AG09309 (cell line): ENCODE measurements at regions not wholly inside any gene's neighbourhood (a gene's known extent, or its start where the extent isn't known, plus 50 kb on each side); places are given as distances from the start of the nearest gene placed in this dataset.

ENCODE experiments used
- DNase-seq: peaks from one replicate; pipeline ENCODE4 v3.0.0-alpha.2; 2010; ENCODE audit warnings: low read depth
- H3K4me3 ChIP-seq: 2 replicates; pipeline ENCODE4 v1.5.1; 2011; ENCODE audit warnings: mild to moderate bottlenecking, low read depth, low read length, moderate library complexity; ENCODE audit not compliant: control insufficient read depth
- TF ChIP-seq, protein P1 (sequence below): IDR thresholded peaks from 2 replicates; pipeline ENCODE4 v1.5.1; 2011; ENCODE audit warnings: mild to moderate bottlenecking, low read depth, low read length, inconsistent platforms; ENCODE audit not compliant: insufficient read depth, control insufficient read depth; ENCODE audit errors: missing control alignments

DNA sequence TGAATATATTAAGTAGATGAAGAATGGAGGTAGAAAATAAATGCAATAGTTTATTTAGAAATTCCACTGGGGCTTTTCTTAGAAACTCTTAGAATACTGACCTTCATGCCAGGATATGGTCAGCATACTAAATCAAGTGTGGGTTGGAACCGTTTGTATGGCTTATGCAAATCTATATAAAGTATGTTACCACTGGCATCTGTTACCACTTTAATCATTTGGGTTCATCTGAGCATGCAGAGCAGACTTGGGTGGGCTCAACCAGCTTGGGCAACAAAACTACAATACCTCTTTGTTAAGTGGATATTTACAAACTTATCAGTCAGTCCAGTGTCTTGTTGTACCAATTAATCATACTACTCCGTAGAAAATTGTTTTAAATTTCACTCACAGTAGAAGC lies 125.8 kb downstream of the CRPPA start:
- TF ChIP-seq, protein P1, sequence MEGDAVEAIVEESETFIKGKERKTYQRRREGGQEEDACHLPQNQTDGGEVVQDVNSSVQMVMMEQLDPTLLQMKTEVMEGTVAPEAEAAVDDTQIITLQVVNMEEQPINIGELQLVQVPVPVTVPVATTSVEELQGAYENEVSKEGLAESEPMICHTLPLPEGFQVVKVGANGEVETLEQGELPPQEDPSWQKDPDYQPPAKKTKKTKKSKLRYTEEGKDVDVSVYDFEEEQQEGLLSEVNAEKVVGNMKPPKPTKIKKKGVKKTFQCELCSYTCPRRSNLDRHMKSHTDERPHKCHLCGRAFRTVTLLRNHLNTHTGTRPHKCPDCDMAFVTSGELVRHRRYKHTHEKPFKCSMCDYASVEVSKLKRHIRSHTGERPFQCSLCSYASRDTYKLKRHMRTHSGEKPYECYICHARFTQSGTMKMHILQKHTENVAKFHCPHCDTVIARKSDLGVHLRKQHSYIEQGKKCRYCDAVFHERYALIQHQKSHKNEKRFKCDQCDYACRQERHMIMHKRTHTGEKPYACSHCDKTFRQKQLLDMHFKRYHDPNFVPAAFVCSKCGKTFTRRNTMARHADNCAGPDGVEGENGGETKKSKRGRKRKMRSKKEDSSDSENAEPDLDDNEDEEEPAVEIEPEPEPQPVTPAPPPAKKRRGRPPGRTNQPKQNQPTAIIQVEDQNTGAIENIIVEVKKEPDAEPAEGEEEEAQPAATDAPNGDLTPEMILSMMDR, result no peak
- H3K4me3 ChIP-seq, result no peak overlapping the region
- no peak for DNase-seq

DNA sequence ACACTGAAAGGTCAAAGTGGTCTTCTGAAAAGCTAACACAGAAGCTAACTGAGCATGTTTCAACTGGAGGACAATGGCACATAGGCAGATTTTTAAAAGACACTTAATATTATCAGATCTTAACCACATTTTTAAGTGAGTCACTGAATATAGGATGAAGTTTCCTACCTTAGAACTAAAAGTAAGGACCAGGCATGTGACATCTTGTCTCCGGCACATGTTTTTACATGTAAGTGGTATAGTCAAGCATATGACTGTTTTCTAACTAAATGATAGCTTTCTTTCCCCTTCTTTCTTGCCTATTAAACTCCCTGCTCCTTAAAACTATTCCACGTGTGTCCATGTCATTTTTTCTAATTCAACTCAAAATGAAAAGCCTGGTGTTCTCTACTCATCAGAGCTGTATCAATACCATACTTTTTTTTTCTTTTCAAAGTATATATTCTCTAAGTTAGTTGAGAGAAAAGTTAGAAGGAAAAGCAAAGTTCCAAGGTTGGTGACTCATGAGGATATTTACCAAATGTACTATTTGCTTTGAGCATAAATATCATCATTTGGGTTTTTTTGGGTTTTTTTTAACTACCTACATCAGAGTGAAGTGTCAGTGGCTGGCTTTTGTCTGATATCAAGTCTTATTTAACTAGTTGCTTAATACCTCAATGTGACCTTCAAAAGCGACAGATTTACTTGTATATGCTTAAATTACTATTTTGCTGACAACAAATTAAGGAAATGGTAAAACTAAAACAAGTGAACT lies 127.5 kb downstream of the CRPPA start:
- H3K4me3 ChIP-seq, result no peak overlapping the region
- TF ChIP-seq, protein P1, result no peak
- no peak for DNase-seq

DNA sequence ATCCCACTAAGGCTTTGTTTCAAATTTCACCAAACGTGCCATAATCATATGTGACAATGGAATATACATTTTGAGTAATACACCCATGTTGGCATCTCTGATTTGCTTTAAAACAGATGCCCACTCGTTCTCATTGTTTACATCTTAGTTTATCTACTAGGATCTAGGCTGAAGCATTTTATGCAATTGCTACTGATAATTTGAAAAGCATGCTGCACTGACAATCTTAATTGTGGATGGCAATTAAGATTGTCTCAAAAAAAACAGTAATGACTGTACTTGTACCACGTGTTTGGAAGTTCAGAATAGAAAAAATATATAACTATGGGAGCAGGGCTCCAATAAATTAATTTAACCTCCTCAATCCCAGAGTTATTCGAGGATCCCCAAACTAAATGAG lies 136.8 kb downstream of the CRPPA start:
- TF ChIP-seq, protein P1, result no peak
- no peak for DNase-seq
- no peak overlapping the region for H3K4me3 ChIP-seq

DNA sequence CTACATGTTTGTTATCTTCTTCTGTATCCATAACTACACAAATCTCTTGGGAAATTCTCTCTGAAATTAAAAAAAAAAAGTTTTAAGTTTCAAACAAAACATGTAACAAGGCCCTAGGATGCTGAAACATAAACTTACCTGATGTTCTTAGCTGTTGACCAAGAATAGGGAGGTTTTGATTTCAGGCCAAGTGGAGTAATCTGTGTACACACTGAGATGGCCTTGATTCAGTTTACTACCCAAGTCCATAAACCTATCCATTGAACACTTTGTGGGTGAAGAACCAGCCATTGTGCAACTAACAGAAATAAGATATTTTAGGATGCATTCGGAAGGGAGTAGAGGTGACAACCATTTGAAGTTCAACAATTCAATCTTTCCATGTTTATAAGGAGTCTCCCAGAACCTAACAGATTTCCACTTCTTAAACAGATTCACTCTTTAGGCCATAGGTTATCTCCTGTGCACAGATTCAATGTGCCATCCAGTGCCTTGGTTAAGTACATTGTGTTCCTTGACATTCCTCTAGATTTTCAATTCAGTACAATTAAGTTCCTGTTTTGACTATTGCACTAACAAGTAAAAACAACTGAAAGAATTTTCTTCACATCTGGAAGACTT lies 143.1 kb downstream of the CRPPA start:
- DNase-seq, result no peak
- H3K4me3 ChIP-seq, result no peak overlapping the region
- TF ChIP-seq, protein P1, result no peak

DNA sequence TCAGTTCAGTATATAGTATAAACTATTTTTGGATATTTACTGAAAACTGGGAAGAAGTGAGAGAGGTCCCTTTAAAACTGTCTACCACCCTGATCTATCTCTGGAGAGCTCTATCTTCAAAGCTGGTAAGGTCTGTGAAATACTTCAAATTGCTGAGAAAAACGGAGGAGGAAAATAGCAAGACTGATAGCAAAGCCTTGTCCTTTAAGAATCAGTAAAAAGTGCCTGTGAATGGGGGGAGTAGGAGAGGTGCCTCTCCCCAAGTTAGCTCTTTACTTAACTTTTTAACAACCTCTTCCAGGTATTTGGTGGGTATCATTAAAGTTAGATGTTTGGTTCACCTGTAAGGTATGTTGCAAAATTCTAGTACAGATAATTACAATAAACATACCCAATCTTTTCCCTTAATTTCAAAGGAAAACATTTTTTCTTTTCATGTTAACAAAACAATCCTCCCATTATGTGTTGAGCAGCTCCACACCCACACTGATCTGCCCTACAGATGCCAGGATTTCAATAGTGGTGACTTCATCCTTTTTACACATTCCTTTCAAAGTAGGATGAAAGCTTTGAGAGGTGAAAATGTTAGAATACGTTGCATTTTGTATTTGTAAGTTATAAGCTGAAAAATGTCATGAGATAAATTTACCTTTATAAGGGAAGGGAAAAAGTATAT lies 149.2 kb downstream of the CRPPA start:
- H3K4me3 ChIP-seq, result no peak overlapping the region
- TF ChIP-seq, protein P1, result no peak
- no peak for DNase-seq

DNA sequence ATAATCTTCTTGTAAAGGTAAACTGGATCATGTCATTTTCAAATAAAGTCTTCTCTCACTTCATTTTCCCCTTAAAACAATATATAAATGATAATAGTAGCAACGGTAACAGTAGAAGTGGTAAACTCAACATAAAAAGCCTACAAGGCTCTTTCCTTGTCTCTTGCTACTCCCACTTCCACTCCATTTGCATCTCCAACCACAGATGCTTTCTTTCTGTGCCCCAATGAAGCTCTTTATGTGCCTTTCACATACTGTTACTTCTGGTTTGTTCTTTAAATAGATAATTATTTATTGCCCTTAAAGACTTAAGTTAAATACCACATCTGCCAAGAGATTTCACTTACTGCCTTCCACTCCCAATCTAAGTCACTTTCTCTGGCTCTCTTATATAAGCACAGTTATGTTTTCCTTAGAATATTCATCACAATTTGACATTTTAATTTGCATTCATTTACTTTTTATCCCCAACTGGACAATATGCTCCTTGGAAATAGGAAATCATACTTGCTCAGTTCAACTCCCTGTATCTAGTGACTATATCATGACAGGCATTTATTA lies 149.9 kb downstream of the CRPPA start:
- no peak overlapping the region for H3K4me3 ChIP-seq
- TF ChIP-seq, protein P1, result no peak
- DNase-seq, result no peak
